ENCODE measurements at regions not wholly inside any gene's neighbourhood (a gene's known extent, or its start where the extent isn't known, plus 50 kb on each side); places are given as distances from the start of the nearest gene placed in this dataset.

- dilution Hi-C loops (cut with MboI; ENCODE audit: extremely low pct_ligation_motif_present, low sequenced_read_pairs) = no loop called here
- no peaks in the 10 kb centered on the region for H3K36me3 ChIP-seq (ENCODE audit: control insufficient read depth in 2 of 2, extremely low read depth in 1 of 2, insufficient read depth in 2 of 2, low read length in 2 of 2)
- TF ChIP-seq EZH2 (IDR thresholded peaks at IDR 0.05; ENCODE audit: low read length) = no peak
- TF ChIP-seq CTCF (optimal IDR thresholded peaks at IDR 0.05 in 1 of 3, IDR thresholded peaks at IDR 0.05 in 1 of 3, conservative IDR thresholded peaks at IDR 0.05 in 1 of 3; ENCODE audit: extremely low read depth in 1 of 3, insufficient read depth in 2 of 3, low read length in 3 of 3) = no peak
Measured at GRCh38 chr16:52630711-52631110, 83.8 kb upstream of the TOX3 start.

GRCh38 chr16:52629296-52629695, 82.4 kb upstream of the TOX3 start:
- Histone ChIP-seq H2AFZ (ENCODE audit: control insufficient read depth, low read length) (no peak overlapping the region), H3K4me3 (ENCODE audit: control insufficient read depth in 2 of 3, extremely low read depth in 1 of 3, insufficient read depth in 2 of 3, low read depth in 1 of 3, low read length in 3 of 3) (no peak overlapping the region), H3K36me3 (ENCODE audit: control insufficient read depth in 2 of 2, extremely low read depth in 1 of 2, insufficient read depth in 2 of 2, low read length in 2 of 2) (no peaks in the 10 kb centered on the region), H3K4me1 (ENCODE audit: control insufficient read depth, extremely low read depth, insufficient read depth, low read length) (no peaks in the 10 kb centered on the region), H4K20me1 (ENCODE audit: control insufficient read depth, extremely low read depth, insufficient read depth, low read length) (no peaks in the 10 kb centered on the region), H3K4me2 (ENCODE audit: control insufficient read depth, extremely low read depth, insufficient read depth, low read depth, low read length) (no peak overlapping the region), H3K9ac (ENCODE audit: control insufficient read depth, extremely low read depth, insufficient read depth, low read length) (no peak overlapping the region), H3K27me3 (ENCODE audit: control insufficient read depth, extremely low read depth, insufficient read depth, low read length) (no peaks in the 10 kb centered on the region), H3K27ac (ENCODE audit: control insufficient read depth, insufficient read depth, low read length) (no peak overlapping the region), H3K79me2 (ENCODE audit: control insufficient read depth, insufficient read depth, low read length) (no peaks in the 10 kb centered on the region), H3K9me1 (ENCODE audit: control insufficient read depth, extremely low read depth, insufficient read depth, low read length) (no peaks in the 10 kb centered on the region), H3K9me3 (ENCODE audit: control insufficient read depth, low read depth, low read length) (no peaks in the 10 kb centered on the region)
- TF ChIP-seq EZH2 (IDR thresholded peaks at IDR 0.05; ENCODE audit: low read length) = no peak
- no peak for TF ChIP-seq CTCF (optimal IDR thresholded peaks at IDR 0.05 in 1 of 3, IDR thresholded peaks at IDR 0.05 in 1 of 3, conservative IDR thresholded peaks at IDR 0.05 in 1 of 3; ENCODE audit: extremely low read depth in 1 of 3, insufficient read depth in 2 of 3, low read length in 3 of 3)
- DNase-seq (ENCODE audit: low read depth, low spot score) = no peak
- FAIRE-seq = no peak
- dilution Hi-C loops (cut with MboI; ENCODE audit: extremely low pct_ligation_motif_present, low sequenced_read_pairs) = no loop called here

More at GRCh38 chr16:52630711-52631110, 83.8 kb upstream of the TOX3 start:
- Histone ChIP-seq H3K27ac (ENCODE audit: control insufficient read depth, insufficient read depth, low read length) (no peak overlapping the region), H3K4me2 (ENCODE audit: control insufficient read depth, extremely low read depth, insufficient read depth, low read depth, low read length) (no peak overlapping the region), H3K4me1 (ENCODE audit: control insufficient read depth, extremely low read depth, insufficient read depth, low read length) (no peaks in the 10 kb centered on the region), H3K27me3 (ENCODE audit: control insufficient read depth, extremely low read depth, insufficient read depth, low read length) (no peaks in the 10 kb centered on the region), H3K9ac (ENCODE audit: control insufficient read depth, extremely low read depth, insufficient read depth, low read length) (no peak overlapping the region), H4K20me1 (ENCODE audit: control insufficient read depth, extremely low read depth, insufficient read depth, low read length) (no peaks in the 10 kb centered on the region), H3K79me2 (ENCODE audit: control insufficient read depth, insufficient read depth, low read length) (no peaks in the 10 kb centered on the region), H2AFZ (ENCODE audit: control insufficient read depth, low read length) (no peak overlapping the region), H3K9me1 (ENCODE audit: control insufficient read depth, extremely low read depth, insufficient read depth, low read length) (no peaks in the 10 kb centered on the region), H3K9me3 (ENCODE audit: control insufficient read depth, low read depth, low read length) (no peaks in the 10 kb centered on the region), H3K4me3 (ENCODE audit: control insufficient read depth in 2 of 3, extremely low read depth in 1 of 3, insufficient read depth in 2 of 3, low read depth in 1 of 3, low read length in 3 of 3) (no peak overlapping the region)
- FAIRE-seq (no peak), DNase-seq (ENCODE audit: low read depth, low spot score) (no peak)

All from keratinocyte (primary cell).